NT2/D1 (cell line): ENCODE measurements at regions not wholly inside any gene's neighbourhood (a gene's known extent, or its start where the extent isn't known, plus 50 kb on each side); places are given as distances from the start of the nearest gene placed in this dataset.
"Not testable (repeated sequence)": the region's sequence is repeated elsewhere in the genome, so short reads cannot be mapped to it uniquely, and the experiment has no call there.

Source experiments
- DNase-seq: peaks from one replicate; pipeline ENCODE4 v3.0.0-alpha.2; 2011; ENCODE audit warnings: low read depth, low spot score
- H3K27me3 ChIP-seq: 2 replicates; pipeline ENCODE4 v1.6.0; 2011; ENCODE audit warnings: mild to moderate bottlenecking; ENCODE audit not compliant: insufficient read length, insufficient read depth
- H3K36me3 ChIP-seq: 2 replicates; pipeline ENCODE4 v1.6.1; 2011; ENCODE audit warnings: mild to moderate bottlenecking, low read length, mixed read lengths; ENCODE audit not compliant: insufficient read depth, insufficient read length
- H3K4me1 ChIP-seq: 2 replicates; pipeline ENCODE4 v1.5.1; 2011; ENCODE audit not compliant: insufficient read depth, insufficient read length
- H3K4me3 ChIP-seq: 2 replicates; pipeline ENCODE4 v1.5.1; 2011; ENCODE audit warnings: low read depth; ENCODE audit not compliant: insufficient read length
- H3K9ac ChIP-seq: 2 replicates; pipeline ENCODE4 v1.6.0; 2011; ENCODE audit warnings: low read depth; ENCODE audit not compliant: insufficient read length
- H3K9me3 ChIP-seq: 2 replicates; pipeline ENCODE4 v1.5.1; 2011; ENCODE audit warnings: mild to moderate bottlenecking, low read length; ENCODE audit not compliant: insufficient read depth
- SUZ12 ChIP-seq: IDR thresholded peaks from 2 replicates; pipeline ENCODE4 v1.6.1; 2011; ENCODE audit not compliant: insufficient read length, insufficient read depth; ENCODE audit errors: extremely low read depth
- YY1 ChIP-seq: IDR thresholded peaks from 2 replicates; pipeline ENCODE4 v1.6.1; 2011; ENCODE audit not compliant: insufficient read length, insufficient read depth
- ZNF274 ChIP-seq: IDR thresholded peaks from 2 replicates; pipeline ENCODE4 v1.6.1; 2011; ENCODE audit warnings: mild to moderate bottlenecking, low read depth, low read length

DNA sequence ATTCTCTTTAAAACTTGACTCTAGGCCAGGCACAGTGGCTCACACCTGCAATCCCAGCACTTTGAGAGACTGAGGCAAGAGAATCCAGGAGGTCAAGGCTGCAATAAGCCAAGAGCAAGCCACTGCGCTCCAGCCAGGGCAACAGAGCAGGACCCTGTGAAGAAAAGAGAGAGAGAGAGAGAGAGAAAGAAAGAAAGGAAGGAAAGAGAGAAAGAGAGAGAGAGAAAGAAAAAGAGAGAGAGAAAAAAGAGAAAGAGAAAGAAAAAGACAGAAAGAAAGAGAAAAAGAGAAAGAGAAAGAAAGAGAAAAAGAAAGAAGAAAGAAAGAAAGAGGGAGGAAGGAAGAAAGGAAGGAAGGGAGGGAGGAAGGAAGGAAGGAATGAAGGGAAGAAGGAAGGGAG is 76.7 kb downstream of the RIN2 start:
- TF ChIP-seq ZNF274 (no peak), SUZ12 (no peak), YY1 (no peak)
- Histone ChIP-seq H3K9ac (no peak overlapping the region), H3K9me3 (no peaks in the 10 kb centered on the region), H3K4me3 (no peak overlapping the region), H3K4me1 (peaks cover 4% of the 10 kb centered on the region), H3K36me3 (no peaks in the 10 kb centered on the region), H3K27me3 (no peaks in the 10 kb centered on the region)
- DNase-seq = no peak

DNA sequence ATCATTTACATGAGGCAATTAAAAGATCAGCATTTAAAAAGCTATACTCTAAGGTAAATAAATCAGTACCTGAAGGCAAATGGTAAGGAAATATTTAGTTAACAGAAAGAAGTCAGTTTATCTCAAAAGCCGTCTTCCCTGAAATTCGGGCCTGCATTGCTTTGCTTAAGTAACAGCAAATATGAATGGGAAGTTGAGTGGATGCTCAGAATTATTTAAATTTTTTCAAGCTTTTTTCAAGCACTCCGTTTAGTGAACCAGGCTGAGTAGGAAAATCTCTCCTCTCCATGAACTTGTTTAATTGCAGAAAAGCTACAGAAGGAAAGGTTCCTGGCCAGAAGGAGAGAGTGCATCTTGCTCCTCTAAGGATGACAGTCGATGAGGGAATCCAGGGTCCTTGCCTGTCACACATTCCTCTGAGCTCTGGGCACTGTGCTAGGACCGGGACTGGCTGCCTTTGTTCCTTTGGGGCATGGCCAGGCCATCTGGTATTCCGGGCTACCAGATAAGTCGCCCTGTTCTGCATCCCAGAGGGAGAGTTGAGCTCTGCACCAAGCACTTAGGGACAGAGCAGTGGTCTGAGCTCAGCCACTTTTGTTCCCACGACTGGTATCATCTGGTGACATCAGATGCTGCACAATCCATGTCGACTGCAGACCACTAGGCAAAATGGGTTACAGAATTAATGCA is 77.6 kb downstream of the RIN2 start:
- H3K36me3 ChIP-seq = no peaks in the 10 kb centered on the region
- TF ChIP-seq ZNF274 (no peak), SUZ12 (no peak), YY1 (no peak)
- H3K27me3 ChIP-seq = no peaks in the 10 kb centered on the region
- H3K4me1 ChIP-seq = peaks cover 4% of the 10 kb centered on the region
- no peak overlapping the region for H3K9ac ChIP-seq
- DNase-seq = no peak
- H3K9me3 ChIP-seq = no peaks in the 10 kb centered on the region
- no peak overlapping the region for H3K4me3 ChIP-seq

DNA sequence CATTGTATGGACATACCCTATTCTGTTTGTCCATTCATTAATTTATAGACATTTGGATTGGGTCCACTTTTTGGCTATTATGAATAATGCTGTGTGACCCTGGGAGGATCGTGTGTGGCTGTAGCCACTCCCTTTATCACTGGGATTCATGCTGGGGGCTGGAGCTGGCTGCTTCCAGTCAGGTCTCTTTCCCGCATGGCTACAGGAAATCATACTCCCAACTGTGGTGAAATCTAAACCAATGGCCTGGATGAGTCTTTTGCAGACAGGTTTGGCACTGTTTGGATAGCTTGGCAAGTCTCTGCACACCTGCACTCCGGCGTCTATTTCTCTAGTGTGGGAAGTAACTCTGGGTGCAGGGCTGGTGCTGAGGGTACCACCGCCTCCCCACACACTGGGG is 80.4 kb downstream of the RIN2 start:
- no peak for DNase-seq
- Histone ChIP-seq H3K36me3 (no peaks in the 10 kb centered on the region), H3K27me3 (no peaks in the 10 kb centered on the region), H3K4me3 (no peak overlapping the region), H3K9me3 (no peaks in the 10 kb centered on the region), H3K4me1 (peaks cover 4% of the 10 kb centered on the region), H3K9ac (no peak overlapping the region)
- TF ChIP-seq ZNF274 (no peak), SUZ12 (no peak), YY1 (no peak)

DNA sequence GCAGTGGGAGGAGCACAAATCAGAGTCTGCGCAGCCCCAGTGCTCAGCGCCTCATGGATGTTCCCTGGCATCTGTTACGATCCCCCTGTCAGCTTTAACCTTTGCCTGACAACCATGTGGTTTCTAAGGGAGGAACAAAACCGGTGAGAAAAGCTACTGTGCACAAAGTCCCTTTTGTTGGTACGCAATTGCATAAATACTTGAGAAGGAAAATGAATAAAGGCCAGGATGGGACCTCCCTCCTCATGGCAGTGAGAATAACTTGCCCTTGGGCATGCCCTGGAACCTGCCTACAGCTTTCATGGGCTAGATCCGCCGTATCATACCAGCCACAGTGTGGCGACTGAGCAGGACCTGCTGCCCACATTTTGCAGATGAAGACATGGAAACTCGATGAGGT is 81.0 kb downstream of the RIN2 start:
- no peak overlapping the region for H3K9ac ChIP-seq
- no peaks in the 10 kb centered on the region for H3K27me3 ChIP-seq
- no peak for DNase-seq
- no peaks in the 10 kb centered on the region for H3K9me3 ChIP-seq
- no peaks in the 10 kb centered on the region for H3K36me3 ChIP-seq
- peaks cover 2% of the 10 kb centered on the region for H3K4me1 ChIP-seq
- TF ChIP-seq YY1 (no peak), SUZ12 (no peak), ZNF274 (no peak)
- no peak overlapping the region for H3K4me3 ChIP-seq

DNA sequence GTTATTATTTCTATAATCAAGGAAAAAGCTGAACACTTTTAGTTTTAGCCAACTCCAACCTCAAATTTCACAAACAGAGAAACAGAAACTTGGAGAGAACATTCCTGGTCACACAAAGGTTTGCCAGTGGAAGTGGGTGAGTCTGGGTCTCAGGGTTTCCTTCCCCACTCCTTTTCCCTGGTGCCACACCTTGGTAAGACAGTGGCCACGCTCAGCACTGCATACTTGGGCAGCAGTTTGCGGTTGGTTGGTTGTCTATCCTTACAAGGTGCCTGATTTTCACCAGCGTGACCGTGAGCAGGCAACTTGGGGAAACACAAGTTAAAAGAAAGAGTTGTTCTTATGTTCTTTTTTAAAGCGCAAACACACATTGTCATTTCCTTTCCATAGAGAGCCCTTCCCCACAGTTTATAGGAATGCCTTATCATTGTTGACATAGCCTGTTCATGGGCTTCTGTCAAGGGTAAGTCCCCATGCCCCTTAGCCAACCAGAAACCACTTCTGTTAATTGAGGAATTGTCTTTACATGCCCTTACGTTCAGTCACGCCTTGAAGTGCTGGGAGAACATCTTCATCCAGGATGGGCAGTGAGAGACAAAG is 82.2 kb downstream of the RIN2 start:
- Histone ChIP-seq H3K36me3 (no peaks in the 10 kb centered on the region), H3K4me3 (no peak overlapping the region)

DNA sequence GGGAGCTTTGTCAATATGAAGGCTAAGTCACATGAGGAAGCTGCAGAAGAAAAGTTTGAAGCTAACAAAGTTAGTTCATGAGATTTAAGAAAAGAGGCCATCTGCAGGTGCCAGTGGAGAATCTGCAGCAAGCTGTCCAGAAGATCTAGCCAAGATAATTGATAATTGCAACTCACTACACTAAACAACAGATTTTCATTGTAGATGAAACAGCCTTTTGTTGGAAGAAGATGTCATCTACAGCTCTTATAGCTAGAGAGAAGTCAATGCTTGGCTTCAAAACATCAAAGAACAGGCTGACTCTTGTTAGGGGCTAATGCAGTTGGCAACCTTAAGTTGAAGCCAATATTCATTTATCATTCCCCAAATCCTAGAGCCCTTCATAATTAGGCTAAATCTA is 83.7 kb downstream of the RIN2 start:
- H3K4me1 ChIP-seq = no peaks in the 10 kb centered on the region
- no peaks in the 10 kb centered on the region for H3K27me3 ChIP-seq
- no peak overlapping the region for H3K4me3 ChIP-seq
- H3K9ac ChIP-seq = no peak overlapping the region
- TF ChIP-seq SUZ12 = no peak
- TF ChIP-seq ZNF274 = no peak
- TF ChIP-seq YY1 = no peak
- no peaks in the 10 kb centered on the region for H3K36me3 ChIP-seq
- no peaks in the 10 kb centered on the region for H3K9me3 ChIP-seq
- no peak for DNase-seq

More for the DNA sequence above, 82.2 kb downstream of the RIN2 start:
- H3K4me1 ChIP-seq = no peaks in the 10 kb centered on the region
- H3K27me3 ChIP-seq = no peaks in the 10 kb centered on the region
- no peak for DNase-seq
- H3K9ac ChIP-seq = no peak overlapping the region
- no peaks in the 10 kb centered on the region for H3K9me3 ChIP-seq
- no peak for TF ChIP-seq ZNF274
- no peak for TF ChIP-seq YY1
- no peak for TF ChIP-seq SUZ12

DNA sequence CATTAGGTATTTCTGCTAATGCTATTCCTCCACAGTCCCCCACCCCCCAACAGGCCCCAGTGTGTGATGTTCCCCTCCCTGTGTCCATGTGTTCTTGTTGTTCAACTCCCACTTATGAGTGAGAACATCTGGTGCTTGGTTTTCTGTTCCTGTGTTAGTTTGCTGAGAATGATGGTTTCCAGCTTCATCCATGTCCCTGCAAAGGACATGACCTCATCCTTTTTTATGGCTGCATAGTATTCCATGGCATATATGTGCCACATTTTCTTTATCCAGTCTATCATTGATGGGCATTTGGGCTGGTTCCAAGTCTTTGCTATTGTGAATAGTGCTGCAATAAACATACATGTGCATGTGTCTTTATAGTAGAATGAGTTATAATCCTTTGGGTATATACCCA is 86.8 kb downstream of the RIN2 start:
- H3K4me3 ChIP-seq, H3K9ac ChIP-seq, H3K4me1 ChIP-seq, H3K9me3 ChIP-seq, H3K36me3 ChIP-seq, H3K27me3 ChIP-seq, DNase-seq: not testable (repeated sequence)

DNA sequence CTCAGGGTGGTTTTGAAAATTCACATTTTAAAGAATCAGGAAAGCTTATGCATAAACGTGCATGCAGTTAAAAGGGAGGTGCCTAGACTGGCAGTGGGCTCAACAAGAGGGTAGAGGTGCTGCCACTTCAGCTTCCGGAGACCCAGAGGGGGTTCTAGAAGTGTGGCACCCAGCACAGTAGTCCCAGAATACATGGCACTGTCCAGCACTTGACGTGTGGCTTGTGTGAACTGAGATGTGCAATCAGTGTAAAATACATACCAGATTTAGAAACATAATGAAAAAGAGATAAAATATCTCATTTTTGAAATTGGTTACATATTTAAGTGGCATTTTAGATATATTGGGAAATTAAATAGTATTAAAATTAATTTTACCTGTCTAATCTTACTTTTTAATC is 89.3 kb downstream of the RIN2 start:
- Histone ChIP-seq H3K4me3 (no peak overlapping the region), H3K9me3 (no peaks in the 10 kb centered on the region), H3K27me3 (no peaks in the 10 kb centered on the region), H3K36me3 (no peaks in the 10 kb centered on the region), H3K4me1 (peaks cover 4% of the 10 kb centered on the region), H3K9ac (no peak overlapping the region)
- DNase-seq = no peak
- TF ChIP-seq ZNF274 = no peak
- no peak for TF ChIP-seq YY1
- TF ChIP-seq SUZ12 = no peak
